Ammon's horn (tissue), 1 donor: ENCODE measurements at regions not wholly inside any gene's neighbourhood (a gene's known extent, or its start where the extent isn't known, plus 50 kb on each side); places are given as distances from the start of the nearest gene placed in this dataset.
"Not testable (repeated sequence)": the region's sequence is repeated elsewhere in the genome, so short reads cannot be mapped to it uniquely, and the experiment has no call there.

Experiments used
- DNase-seq: peaks from one replicate; pipeline ENCODE4 v3.0.0-alpha.2; 2016; ENCODE audit warnings: low spot score

DNA sequence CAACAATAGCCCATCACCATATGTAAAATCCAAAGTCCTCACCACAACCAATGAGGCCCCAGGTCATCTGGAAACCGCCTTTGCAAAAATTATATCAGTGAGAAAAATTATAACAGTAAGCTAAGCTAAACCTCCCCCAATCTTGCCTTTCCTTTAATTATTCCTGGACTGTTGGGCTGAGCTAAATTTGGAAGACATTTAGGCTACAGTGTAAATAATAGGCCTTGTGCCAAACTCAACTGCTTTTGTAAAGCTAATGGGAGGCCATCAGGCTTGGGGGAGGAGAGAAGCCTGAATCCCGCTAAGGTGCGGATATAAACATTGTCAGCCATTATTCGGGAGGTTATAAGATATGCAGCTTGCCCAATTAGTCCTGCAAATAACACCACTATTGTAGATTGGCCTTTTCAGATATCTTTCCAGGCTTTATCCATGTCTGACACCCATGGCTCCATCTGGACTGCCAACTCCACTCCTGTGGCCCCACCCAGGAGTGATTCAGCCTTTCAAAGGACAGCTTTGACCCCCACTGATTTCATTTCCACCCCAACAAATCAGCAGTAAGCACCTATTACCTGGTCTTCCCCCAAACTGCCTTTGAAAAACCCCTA is 53.0 kb upstream of the CA12 start:
- no peak for DNase-seq

DNA sequence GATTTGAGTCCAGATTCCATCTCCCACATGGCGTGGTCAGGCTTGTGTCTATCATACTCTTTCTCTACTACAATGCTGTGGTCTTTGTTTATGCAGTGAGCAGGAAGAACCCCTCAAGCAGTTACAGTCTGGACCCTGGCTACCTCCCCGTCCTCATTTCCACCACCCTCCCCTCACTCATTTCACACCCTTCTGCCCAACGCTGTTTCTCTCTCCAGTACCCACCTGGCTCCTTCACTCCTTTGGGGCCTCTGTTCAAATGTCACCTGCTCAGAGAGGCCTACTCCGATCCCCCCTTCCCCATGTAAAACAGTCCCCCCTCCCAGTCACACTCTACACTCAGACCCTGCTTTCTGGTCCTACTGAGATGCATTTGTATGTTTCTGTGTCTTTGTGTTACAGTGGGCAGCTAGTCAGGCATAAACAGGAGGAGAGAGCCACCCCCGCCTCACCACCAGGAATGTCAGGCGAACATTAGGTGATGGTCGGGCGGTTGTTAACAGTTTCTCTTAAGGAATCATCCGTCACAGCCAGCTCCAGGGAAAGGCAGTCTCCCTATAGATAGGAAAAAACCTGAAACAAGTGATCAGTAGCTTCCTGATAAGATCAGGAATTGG is 53.7 kb upstream of the CA12 start:
- DNase-seq, result no peak

DNA sequence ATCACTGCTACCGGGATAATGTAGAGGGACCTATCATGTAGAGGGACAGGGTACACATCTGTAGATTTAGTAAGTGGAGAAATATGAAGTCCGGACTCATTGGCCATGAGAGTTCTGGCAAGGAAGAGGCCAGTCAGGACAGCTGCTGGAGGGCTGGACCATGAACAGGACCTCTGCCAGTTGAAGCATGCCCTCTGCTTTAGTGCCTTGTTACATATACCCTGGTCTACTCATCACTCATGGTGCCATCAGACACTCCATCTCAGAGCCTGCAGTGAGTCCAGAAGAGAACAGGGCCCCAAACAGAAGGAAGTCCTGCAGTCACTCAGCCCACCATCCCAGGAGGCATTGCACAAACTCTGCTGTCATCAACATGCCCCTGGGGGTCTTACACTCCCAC is 54.7 kb upstream of the CA12 start:
- no peak for DNase-seq

DNA sequence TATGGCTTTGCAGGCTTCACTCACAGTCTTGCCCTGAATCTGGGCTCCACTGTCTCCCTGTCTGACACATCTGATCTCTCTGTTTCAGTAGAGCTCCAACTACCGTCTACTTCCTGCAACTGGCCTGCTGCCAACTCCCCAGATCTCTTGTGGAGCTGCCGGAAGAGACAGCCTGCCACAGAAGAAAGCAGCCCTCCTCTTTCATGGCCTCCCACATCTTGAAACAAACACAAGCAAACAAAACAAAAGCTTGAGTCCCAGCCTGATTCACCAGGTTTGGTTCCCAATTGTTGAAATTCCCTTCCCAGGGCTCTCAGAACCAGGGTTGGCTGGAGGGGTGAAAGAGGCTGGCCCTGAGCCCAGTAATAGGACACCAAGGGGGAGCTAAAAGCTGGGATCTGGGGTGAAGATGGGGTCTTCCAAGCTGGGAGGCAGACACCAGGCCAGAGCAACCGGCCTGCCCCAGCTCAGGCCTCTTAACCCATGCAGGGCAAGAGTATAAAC is 55.3 kb upstream of the CA12 start:
- DNase-seq, result peak; percentile 89

DNA sequence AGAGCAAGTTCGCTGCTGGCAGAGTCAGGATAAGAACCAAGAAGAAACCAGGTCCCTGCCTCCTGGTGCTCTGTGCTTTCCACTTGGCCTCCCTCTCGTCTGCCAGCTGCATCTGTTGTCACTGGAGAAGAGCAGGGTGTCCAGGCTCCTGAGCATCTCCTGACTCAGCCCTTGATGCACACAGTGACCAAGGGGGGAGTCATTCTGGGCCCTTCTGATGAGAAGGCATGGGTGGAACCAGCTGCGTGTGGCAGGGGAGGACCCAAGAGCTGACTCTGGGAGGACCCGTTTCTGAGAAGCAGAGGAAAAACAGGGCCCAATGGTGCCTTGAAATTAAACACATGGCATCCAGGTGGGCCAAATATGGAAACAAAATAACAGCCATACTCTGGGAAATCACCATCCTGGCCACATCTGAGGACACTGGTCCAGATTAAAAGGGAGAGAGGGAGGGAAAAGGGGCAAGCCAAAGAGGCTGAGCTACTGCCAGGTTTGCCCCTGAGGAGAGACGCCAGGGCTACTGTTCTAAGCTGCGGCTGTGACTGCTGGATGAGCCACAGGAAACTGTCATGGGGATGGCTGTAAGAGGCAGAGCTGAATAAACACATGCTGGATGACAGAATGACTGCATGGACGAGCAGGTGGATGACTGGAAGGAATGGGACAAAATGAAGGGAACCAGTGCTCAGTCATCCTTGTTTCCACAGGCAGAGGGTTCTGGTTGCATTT is 58.1 kb upstream of the CA12 start:
- DNase-seq, result no peak

DNA sequence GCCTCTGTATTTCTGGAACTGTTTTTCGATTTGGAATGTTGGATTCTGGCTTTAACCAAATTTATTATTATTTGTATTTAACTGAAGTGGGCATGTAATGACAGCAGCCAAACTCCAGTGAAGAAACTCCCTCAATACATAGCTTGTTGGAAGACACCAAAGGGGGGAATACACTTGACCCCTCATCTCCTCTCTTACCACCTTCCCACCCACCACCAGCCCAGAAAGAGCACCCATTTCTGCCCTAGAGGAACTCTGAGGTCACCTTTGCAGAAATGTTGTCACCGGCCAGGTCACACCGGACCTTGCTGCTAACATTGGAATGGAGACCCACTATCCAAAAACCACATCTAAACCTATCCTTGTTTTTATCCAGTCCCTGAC is 58.6 kb upstream of the CA12 start:
- no peak for DNase-seq

DNA sequence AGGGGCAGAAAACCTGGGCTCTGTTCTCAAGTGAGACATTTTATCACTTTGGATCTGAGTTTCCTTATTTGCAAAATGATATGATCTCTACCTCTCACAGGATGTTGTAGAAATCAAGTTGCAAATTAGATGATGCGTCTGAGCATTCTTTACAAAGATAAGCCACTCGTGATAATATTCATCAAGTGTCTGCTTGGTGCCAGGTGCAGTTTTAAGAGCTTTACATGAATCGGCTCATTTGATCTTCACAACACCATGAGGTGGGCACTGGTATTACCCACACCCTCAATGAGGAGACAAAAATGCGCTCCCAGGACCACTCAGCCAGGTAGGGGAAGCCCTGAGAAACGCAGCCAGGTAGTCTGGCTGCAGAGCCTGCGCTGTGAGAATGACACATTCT is 59.1 kb upstream of the CA12 start:
- no peak for DNase-seq

DNA sequence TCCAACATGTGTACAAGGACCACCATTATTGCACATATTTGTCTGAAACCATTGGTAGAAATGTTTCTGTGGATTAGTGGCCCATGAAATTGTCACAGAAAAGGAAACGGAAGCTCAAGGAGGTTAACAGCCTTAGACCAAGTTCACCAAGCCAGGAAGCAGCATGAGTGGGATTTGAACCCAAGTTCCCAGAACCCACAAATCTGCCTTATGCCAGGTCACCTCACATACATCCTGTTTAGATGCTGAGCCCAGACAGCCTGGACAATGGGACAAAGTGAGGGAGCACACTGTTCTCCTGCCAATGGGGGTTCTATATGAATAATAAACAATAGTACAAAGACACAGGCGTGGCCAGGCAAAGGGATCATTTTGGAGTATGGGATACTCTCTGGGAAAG is 59.6 kb upstream of the CA12 start:
- no peak for DNase-seq

DNA sequence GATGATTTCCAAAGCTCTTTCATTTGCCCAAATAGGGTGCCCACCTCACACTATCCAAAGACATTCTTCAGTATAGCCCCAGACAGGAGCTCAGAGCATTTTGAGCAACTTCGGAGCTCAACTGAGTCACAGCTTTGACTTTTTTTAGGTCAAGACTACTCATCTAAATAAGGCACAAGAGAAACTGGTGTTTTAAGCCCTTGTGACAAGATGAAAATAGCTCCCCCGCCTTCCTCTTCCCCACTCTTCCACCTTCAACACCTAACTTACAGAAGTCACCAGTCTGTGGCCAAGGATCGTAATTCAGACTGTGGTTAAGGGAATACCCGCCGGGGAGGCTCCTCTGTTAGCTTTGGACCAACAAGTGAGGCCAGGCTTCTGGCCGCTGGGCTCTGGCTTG is 60.4 kb upstream of the CA12 start:
- DNase-seq, result no peak

DNA sequence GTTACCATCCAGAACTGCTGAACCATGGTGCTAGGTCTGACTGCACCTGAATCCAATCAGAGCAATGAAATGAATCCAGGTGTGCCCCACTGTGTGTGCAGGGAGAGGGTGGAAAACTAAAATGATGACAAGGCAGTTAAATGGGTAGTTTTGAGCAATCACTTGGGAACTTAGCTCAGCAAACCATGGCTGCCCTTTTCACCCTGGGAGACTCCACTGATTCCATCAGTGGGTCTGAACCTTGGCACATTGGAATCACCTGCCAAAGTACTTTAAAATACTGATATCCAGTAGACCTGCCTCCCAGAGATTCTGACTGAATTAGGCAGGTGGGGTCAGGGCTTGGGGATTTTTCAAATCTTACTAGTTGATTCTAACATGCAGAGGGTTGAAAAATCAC is 59.8 kb upstream of the USP3 start:
- no peak for DNase-seq

DNA sequence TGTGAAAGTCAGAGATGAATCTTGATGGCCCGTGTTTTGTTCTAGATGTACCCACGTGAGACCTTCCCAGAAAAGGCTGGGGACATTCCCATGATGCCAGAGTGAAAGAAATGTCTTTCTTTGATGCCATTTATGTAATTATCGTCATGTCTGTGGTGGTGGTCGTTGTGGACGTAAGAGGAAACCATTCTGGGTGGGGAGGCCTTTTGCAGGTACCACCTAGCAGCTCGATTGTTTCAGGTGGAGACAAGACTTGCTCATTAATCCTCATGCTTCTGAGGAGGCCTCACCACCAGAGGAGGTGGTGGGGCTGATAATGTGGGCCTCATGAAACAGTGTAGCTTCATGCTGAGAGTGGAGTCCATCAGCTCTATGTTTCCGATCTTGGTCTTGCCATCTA is 58.1 kb upstream of the USP3 start:
- DNase-seq, result no peak

DNA sequence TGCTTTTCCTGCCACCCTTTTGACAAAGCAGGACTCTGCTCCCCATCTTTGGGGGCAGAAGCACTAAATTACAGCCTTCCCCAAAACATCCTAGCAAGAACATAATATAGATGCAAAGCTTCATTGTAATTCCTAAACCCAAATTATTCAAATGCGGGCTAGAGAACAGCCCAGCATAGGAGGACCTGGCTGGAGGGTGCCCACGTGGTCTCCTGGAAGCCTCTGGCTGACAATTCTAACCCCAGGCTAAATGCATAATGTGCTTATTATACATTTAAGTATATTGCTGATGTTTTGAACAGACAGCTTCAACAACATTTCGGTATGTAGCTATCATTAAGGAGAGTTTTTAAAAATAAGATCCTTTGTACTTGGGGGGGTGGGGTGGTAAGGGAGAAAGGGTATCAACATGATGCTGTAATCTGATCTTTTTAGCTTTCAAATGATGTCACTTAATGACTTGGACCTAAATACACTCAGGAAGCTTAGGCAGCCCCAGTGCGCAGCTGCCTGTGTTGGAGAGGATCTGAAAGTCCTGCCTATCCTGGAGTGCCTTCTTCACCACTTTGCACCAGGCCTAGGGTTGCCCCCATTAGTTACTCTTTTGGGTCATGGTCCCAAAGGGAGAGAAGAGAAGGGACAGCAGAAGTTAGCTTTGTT is 57.2 kb upstream of the USP3 start:
- no peak for DNase-seq

DNA sequence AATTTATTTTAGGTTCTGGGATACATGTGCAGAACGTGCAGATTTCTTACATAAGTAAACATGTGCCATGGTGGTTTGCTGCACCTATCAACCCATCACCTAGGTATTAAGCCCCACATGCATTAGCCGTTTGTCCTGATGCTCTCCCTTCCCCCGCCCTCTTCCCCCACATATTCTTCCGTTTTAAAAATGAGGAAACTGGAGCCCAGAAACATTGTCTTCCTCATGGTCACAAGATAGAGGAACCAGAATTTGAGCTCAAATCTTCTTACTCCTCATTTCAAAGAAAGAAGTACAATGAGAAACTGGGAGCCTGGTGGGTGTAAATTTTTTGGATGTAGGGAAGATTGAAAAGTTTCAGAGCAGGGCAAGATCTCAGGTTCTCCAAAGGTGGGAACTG is 56.1 kb upstream of the USP3 start:
- peak; percentile 44 for DNase-seq

DNA sequence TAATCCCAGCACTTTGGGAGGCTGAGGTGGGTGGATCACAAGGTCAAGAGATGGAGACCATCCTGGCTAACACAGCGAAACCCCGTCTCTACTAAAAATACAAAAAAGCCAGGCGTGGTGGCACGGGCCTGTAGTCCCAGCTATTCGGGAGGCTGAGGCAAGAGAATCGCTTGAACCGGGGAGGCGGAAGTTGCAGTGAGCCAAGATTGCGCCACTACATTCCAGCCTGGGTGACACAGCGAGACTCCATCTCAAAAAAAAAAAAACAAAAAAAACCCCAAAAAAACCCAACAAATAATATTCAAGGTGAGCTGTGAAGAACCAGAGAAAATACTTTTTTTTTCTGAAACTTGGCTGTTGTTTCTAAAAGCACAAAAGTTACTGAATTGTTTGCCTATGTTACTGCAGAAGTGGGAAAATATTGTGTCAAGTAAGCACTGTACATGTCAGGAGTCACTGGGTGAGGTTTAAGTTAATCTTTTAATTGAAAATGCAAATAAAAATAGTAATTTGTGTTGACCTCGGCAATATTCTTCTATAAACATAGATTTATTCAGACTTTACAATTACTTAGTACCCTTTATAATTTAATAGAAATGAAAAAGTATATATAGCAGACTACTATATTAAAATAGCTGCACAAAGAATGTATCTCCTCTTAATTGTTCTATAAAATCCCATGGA is 55.4 kb upstream of the USP3 start:
- not testable (repeated sequence) for DNase-seq

DNA sequence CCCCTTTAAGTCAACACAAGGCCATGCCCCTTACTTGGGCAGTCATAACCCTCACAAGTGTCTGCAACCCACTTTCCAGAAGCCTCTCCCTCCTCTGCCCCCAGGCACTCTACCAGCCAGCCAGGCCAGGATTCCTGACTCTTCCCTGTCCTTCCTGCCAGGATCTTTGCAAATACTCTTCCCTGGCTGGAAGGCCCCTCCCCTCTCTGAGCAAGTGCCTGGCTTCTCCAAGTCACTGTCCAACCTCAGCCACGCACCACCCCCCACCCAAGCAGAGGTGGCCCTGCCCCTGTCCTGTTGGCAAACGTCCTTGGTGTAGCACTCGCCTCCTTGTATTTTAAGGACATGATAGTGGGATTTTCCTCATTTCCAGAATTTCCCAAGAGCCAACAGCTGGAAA is 54.7 kb upstream of the USP3 start:
- DNase-seq, result no peak

DNA sequence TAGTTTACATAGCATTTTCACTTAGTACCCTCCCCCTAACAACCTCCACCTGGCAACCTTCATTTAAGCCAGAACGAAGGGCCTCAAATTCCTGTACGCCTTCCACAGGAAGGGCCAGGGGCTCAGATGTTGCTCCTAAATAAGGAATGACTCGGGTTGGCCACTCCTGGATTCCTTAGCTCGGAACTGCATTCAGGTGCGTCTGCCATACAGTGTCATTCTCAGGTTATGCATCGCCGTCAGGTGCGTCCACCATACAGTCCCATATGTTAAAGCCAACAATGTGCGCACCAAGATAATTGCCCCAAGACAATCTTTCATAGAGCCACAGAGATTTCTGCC is 53.5 kb upstream of the USP3 start:
- no peak for DNase-seq

DNA sequence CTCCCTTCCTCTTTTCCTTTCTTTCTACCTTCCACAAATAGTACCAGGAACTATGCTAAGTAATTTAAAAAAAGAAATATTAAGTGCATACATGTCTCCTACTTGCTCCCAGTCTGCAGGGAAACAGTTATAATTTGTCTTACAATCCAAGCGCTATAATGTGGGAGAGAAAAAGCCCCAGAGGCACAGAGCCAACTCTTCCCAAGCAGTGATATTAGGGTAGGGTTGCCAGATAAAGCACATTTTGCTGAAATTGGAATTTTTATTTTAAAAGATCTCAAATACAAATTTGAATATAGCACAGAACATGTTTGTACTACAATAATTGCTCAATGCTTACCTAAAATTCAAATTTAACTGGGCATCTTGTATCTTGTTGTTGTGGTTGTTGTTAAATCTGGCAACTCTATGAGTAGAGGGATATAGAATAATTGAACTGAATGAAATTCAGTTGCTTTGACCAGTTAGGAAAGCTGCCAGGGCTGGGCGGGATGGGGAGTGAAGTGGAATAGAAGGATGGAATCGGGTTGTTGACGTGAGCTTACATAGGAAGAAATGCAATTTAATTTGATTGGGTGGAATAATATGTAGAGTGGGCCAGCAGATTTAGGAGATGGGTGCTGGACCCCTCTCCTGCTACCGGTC is 52.6 kb upstream of the USP3 start:
- no peak for DNase-seq

DNA sequence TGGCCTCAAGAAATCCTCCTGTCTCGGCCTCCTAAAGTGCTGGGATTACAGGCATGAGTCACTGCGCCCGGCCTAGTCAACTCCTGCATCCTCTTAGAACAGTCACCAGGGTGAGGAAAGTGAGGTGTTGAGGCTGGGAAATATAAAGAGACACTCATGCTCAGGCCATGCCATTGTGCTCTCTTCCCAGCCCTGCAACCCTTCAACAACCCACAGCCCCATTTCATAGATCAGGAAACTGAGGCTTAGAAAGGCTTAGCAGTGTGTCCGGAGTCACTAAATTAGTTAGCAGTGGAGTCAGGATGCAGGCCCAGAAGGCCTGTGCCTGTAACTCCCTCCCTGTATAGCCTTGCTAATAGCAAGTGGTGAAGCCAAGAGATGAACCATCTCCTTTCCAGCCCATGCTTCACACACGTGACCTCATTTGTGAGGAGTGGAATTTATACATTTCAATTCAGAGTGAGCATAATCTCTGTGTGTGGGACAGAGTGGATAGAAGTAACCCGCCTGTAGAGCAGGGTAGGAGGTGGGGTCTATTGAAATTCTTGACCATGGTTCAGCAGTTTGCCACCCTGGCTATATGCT is 51.7 kb upstream of the USP3 start:
- no peak for DNase-seq

DNA sequence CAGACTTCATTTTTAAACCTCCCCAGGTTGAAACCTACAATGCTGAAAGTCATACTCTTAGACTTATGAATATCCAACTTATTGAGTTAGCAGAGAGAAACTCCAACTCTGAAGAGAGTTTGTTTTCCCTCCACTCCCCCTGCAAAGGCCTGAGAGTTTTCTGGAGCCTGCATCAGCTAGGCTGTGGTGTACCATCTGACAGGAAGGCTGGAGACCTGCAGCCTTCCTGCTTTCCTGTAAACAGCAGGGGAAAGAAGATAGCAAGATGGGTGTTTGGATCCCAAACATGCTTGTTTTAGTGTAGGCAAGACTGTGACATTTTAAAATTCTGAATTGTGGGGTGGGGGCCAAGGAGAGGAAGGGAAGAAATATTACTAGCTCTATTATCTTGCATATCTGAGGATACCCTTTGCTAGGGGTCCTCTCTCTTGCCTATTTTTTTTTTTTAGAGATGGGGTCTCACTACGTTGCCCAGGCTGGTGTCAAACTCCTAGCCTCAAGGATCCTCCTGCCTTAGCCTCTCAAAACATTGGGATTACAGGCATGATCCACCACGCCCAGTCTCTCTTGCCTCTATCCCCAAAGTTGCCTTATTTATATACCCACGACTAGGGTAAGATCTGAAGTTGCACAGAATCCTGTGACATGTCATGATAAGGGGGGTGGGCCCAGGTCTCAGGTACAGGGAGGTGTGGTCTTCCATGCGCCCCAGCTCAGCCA is 51.0 kb upstream of the USP3 start:
- no peak for DNase-seq

DNA sequence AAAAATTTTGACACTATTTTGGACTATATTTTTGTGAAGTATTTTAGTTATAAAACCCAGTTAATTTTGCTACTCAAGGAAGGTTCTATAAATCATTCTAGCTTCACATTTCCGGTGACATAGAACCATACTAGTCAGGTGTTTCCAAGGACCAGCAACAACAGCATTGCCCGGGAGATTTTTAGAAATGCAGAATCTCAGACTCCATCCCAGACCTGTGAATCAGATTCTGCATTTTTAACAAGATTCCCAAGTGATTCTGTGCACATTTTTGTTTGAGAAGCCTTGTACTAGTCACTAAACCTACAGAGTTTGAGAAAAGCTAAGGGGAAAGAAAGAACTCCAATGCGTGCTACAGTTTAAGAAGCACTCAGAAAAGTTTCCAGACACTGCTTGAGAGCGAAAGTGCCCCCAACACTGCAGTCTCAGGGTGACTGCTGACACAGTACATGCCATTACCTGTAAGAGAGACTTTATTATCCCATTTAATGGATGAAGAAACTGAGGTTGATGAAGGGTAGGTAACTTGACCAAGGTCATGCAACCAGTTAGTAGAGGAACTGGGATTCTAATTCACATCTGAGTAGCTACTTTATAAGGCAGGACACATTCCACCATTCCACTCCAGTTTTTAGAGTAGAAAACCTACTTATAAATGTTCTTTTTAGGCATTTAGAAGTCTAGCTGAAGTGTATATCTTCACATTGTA is 49.7 kb upstream of the USP3 start:
- DNase-seq, result no peak
